DMS153 treated with DMSO at 0.1 percent for 48 hours (cell line): ENCODE measurements at regions not wholly inside any gene's neighbourhood (a gene's known extent, or its start where the extent isn't known, plus 50 kb on each side); places are given as distances from the start of the nearest gene placed in this dataset.

ENCODE experiments used
- DNase-seq: peaks from one replicate; lab custom pipeline; 2025; ENCODE audit not compliant: unreplicated experiment; lab: John Stamatoyannopoulos, UW

GRCh38 chr4:1466034-1466862 is 60.0 kb upstream of the NKX1-1 start:
- DNase-seq, result no peak

GRCh38 chr4:1465173-1466033 is 59.2 kb upstream of the NKX1-1 start:
- no peak for DNase-seq

GRCh38 chr4:1464581-1465171 is 58.4 kb upstream of the NKX1-1 start:
- no peak for DNase-seq

- no peak for DNase-seq
Observed at GRCh38 chr4:1463927-1464540, 57.8 kb upstream of the NKX1-1 start.

GRCh38 chr4:1463088-1463926 is 57.1 kb upstream of the NKX1-1 start:
- DNase-seq, result no peak

- DNase-seq, result no peak
Observed at GRCh38 chr4:1462768-1463075, 56.5 kb upstream of the NKX1-1 start.

- DNase-seq, result no peak
Observed at GRCh38 chr4:1462009-1462767, 55.9 kb upstream of the NKX1-1 start.

GRCh38 chr4:1460967-1461868 is 55.0 kb upstream of the NKX1-1 start:
- DNase-seq, result no peak

GRCh38 chr4:1459722-1460511 is 53.7 kb upstream of the NKX1-1 start:
- no peak for DNase-seq

- no peak for DNase-seq
Observed at GRCh38 chr4:1459081-1459721, 53.0 kb upstream of the NKX1-1 start.

- DNase-seq, result no peak
Observed at GRCh38 chr4:1458581-1458980, 52.3 kb upstream of the NKX1-1 start.
